HG03060 (cell line): ENCODE measurements at regions not wholly inside any gene's neighbourhood (a gene's known extent, or its start where the extent isn't known, plus 50 kb on each side); places are given as distances from the start of the nearest gene placed in this dataset.
"Not testable (repeated sequence)": the region's sequence is repeated elsewhere in the genome, so short reads cannot be mapped to it uniquely, and the experiment has no call there.

Experiments
- ATAC-seq: cut with Tn5 transposase; IDR thresholded peaks from one replicate; pipeline ENCODE4 v1.9.1; 2021; ENCODE audit warnings: low read depth, moderate number of reproducible peaks; ENCODE audit not compliant: unreplicated experiment

GRCh38 chr3:174532776-174533175 is 326.4 kb upstream of the NAALADL2 start:
- no peak for ATAC-seq

DNA sequence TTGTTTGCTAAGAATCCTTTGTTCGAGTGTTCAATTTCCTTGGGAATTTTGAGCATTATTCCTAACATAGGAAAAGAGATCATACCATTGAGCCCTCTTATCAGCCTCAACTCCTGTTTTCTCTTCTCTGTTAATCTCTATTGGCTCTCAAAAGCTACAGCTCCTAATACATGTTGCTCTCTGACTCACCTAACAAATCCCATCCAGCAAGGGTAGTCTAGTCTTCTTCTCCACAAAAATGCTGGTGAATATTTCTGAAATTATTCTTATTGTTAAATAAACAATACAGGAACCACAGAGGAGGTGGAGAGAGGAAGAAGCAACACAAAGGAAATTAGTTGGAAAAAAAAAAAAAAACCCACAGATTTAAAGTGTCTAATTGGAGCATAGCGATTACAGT is 325.8 kb upstream of the NAALADL2 start:
- no peak for ATAC-seq

- ATAC-seq: no peak
Measured at GRCh38 chr3:174536319-174536718, 322.8 kb upstream of the NAALADL2 start.

DNA sequence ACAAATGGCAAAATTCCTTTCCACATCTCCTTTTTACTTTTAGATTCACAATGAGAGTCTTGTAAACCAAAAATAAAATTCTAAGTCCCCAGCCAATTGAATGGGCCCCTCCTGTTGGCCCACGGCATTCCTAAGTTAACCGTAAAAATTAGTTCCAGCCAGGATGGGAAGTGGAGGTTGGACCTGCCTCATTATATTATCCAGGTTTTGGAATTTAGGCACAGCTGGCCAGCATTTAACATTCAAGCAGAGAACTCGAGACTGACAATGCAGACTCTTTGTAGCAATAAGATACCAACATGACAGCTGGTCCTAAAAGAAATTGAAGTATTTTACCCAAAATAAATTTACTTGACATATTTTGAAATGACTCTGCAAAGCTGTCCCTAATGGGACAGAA is 321.0 kb upstream of the NAALADL2 start:
- ATAC-seq: no peak

DNA sequence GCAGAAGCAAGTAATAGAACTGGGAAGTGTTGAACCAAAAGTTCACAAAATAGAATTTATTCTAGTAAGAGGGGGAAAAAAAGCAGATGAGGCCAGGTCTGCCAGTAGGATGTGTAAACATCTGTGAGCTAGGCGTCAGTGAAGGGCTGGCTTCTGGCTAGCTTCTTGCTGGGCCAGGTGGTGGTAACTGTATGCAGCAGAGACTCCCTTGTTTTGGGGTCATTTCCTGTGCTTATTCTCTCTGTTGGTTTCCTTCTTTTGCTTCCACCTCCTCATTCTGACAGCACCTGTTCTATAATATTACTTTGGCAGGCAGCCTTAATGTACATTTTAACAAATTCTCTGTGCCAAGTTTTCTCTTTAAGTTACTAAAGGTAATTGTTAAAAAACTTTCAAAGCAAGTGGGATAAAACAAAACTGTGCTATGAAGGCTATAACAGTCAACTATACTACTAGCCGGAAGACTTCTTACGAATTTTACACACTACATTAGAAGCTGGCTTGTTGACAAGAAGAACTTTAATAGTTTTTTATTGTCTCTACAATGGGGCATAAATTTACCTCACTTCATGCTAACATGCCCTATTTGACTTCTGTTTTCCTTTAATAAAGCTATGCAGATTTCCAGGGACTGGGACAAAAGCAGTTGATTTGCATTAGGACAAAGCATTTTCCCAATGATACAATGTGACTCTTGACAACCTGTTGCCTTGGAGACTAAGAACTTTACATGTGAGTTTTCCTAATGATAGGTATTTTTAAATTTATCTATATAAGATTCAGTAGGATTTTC is 318.8 kb upstream of the NAALADL2 start:
- ATAC-seq: no peak

DNA sequence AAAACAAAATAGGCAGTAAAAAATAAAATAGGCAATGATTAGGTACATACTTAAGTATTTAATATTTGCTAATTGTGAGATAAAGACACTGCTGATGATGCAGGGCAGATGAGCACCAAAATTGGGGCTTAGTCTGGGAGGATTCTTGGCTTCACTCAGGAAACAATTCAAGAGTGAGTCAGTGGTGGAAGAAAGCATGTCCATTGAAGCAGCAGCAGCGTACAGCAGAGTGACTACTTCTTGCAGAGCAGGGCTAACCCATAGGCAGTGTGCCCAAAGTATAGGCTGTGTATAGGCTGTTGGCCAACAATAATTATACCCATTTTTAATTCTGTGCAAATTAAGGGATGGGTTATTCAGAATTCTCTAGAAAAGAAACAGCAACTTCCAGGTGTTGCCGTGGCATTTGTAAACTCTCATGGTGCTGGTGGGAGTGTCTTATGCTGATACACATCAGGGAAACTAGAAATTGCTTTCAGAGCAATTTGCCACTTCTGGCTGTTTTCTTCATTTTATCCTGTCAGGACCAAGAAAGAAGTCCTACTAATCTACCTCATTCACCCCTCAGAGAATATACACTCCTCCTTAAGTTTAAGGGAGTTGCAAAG is 317.3 kb upstream of the NAALADL2 start:
- no peak for ATAC-seq

DNA sequence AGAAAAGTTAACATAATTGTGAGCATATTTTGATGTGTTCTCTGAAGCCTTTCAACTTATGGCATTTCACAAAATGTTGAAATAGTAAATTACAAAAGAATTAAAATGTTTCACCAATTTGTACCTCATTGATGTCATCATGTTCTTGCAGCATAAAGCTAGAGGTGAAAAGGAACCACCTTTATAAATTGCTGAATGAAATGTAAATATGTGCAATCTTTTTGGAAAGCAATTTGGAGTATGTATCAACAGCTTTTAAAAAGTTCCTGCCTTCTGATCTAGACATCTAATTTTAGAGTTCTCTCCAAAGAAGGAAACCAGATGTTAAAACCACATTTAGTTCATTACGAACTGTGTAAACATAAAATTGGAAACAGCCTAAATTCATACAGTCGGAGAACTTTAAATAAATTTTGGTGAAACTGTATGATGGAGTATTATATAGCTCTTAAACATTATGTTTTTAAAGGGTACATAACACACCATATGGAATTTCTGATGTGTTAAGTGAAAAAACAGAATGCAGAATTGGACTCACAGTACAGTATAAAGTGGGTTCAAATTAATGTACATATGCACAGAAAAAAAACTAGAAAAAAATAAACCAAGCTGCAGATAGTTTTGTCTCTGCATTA is 311.2 kb upstream of the NAALADL2 start:
- no peak for ATAC-seq

DNA sequence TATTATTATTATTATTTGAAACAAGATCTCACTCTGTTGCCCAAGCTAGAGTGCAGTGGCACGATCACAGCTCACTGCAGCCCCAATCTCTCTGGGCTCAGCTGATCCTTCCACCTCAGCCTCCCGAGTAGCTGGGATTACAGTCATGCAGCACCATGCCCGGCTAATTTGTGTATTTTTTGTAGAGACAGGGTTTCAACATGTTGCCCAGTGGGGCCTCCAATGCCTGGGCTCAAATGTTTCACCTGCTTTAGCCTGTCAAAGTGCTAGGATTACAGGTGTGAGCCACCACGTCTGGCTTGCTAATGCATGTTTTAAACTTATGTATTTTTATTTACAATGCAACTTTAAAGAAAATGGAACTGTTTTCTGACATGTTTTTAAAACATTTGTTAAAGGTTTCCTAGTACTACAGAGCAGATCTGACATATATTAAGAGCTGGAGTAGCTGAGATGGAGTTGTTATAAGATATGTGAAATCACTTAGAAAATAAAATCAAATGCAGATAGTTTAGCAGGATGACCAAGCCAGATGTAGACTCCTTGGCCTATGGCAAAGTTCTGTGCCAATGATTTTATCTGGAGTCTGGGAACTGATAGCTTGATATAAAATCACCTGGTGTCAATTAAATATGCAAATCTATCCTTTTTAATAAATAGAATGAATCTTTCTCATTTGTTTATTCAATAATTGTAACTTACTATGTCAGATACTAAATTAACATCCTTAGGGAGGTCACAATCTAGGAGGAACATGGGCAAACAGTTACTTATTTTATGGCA is 310.1 kb upstream of the NAALADL2 start:
- no peak for ATAC-seq

DNA sequence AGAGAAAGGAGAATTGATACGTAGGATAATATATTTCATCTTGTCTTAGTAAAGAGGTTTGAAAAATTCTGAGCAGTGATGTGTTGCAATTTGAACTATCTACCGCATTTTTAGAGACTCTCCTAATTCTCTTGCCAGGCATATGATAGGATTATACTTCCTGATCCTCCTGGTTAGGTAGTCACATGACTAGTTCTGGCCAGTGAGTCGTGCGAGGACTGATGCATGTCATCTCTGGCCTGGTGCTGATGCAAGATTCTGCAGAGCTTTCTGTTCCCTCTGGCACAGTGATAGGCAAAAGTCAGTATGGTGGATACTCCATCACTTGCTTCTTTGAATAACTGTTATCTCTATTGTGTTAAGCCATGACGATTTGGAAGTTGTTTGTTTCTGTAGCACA is 277.6 kb upstream of the NAALADL2 start:
- no peak for ATAC-seq

DNA sequence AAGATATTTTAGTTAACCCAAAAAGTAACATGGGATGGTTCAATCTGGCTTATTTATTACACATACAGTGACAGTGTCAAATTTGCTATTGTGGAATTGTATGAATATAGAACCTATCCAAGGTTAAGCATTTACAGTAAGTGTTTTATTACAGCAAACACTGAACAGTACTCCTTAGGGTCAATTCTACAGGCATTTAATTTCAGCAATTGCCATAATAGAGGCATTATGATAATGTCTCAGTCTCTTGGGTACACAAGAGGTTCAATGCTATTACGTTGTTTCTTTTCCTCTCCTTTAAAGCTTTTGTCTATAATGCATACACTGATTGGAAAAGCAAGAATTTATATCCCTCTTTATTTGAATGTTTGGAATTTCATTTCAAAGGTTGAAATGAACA is 275.7 kb upstream of the NAALADL2 start:
- no peak for ATAC-seq

GRCh38 chr3:174587137-174587536 is 272.0 kb upstream of the NAALADL2 start:
- not testable (repeated sequence) for ATAC-seq

- ATAC-seq: no peak
Measured at GRCh38 chr3:174596447-174596982, 262.6 kb upstream of the NAALADL2 start.

GRCh38 chr3:174598885-174599439 is 260.2 kb upstream of the NAALADL2 start:
- ATAC-seq: no peak

GRCh38 chr3:174613173-174613572 is 246.0 kb upstream of the NAALADL2 start:
- ATAC-seq: no peak

DNA sequence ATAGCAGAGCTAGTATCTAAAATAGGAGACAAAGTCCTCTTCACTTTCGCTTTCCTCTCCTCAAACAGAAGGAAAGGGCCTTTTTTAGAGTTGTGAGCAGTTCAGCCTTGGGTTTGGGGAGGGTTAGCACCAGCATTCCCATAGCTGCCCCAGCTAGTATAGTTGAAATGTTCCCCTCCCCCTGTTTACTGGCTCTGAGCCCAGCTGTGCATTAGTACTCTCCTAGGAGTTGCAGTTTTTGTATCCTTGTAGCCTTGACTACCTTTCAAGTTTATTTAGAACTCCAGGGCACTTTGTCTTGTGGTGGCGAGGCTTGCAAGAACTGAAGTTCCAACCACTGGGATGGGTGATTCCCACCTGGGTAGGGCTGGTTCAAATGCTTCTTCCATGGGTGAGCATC is 245.1 kb upstream of the NAALADL2 start:
- ATAC-seq: no peak

DNA sequence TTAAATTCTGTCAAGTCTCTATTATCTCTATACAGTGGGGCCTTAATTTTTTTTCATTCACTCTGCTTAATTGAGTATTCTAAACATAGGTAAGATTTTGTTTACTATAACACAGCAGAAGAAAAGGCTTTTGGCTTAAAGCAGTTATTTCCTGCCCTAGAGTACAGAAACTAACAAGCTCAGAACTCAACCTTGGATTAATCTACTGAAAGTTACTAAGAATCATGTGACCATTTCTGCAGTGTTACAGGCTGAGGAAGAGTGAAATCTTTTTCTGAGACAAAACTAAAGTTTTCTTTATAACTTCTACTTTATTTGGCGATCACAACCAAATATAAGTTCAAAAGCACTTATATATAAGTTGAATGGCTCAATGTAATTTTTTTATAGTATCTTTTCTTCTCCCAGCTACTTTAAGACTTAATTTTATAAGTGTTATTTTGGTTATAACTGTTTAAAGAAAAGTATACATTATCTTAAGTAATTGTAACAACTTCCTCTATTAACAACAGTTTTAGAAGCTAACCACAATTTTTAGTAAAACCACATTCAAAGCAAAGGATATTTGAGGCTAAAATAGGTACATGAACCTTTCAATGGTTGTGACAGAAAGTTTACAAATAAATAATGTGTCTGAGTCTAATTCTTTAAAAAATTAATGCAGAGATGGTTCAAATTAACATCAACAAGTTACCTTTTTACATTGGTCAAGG is 240.6 kb upstream of the NAALADL2 start:
- ATAC-seq: no peak

- no peak for ATAC-seq
Measured at GRCh38 chr3:174619239-174619638, 239.9 kb upstream of the NAALADL2 start.

DNA sequence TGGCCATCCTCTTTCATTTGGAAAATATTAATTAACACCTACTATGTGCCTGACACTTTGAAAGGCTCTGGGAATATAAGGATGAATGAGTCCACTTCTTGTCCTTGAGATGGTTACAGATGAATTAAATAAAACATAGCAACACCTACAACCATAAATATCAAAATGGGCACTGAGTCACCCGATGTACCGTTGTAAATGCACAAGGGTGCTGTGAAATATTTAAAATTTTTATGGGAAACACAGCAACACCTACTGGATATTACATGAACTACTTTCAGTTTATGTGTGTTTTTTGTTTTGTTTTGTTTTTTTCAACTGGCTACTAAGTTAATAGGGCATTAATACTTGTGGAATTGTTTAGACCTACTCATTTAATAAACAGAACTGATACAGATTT is 239.0 kb upstream of the NAALADL2 start:
- ATAC-seq: no peak

GRCh38 chr3:174620855-174621472 is 238.2 kb upstream of the NAALADL2 start:
- no peak for ATAC-seq
